Thoracic aorta (tissue), 2 donors: ENCODE measurements at regions not wholly inside any gene's neighbourhood (a gene's known extent, or its start where the extent isn't known, plus 50 kb on each side); places are given as distances from the start of the nearest gene placed in this dataset.
"Not testable (repeated sequence)": the region's sequence is repeated elsewhere in the genome, so short reads cannot be mapped to it uniquely, and the experiment has no call there.

Source experiments
- ATAC-seq: fragments of 150-250 bp; one replicate; pipeline ENCODE4 v1.8.0; 2017; ENCODE audit warnings: low read depth; ENCODE audit not compliant: insufficient number of reproducible peaks, low FRiP score
- DNase-seq: peaks from one replicate; pipeline ENCODE4 v3.0.0-alpha.2; 2020; ENCODE audit warnings: low spot score
- H3K27ac ChIP-seq, 2 donors: fragments of 200-600 bp; sonication (generic); 1 replicate in 1 of 2; 2 replicates in 1 of 2; pipeline ENCODE4 v1.5.1; 2016; ENCODE audit warnings: mild to moderate bottlenecking in 2 of 2, moderate library complexity in 2 of 2
- H3K27me3 ChIP-seq: fragments of 200-600 bp; sonication (generic); replicated peaks from 2 replicates; pipeline ENCODE4 v1.6.0; 2016; ENCODE audit warnings: mild to moderate bottlenecking; ENCODE audit not compliant: insufficient read depth
- H3K36me3 ChIP-seq: fragments of 200-600 bp; sonication (generic); one replicate; pipeline ENCODE4 v1.5.1; 2016
- H3K4me1 ChIP-seq, 2 donors: fragments of 200-600 bp; sonication (generic); 1 replicate in 1 of 2; 2 replicates in 1 of 2; pipeline versions ENCODE4 v1.5.1 to v1.6.0; 2016; ENCODE audit warnings: low read depth in 2 of 2, mild to moderate bottlenecking in 1 of 2; ENCODE audit not compliant: control insufficient read depth in 1 of 2
- H3K4me3 ChIP-seq: fragments of 200-600 bp; sonication (generic); 2 replicates; pipeline ENCODE4 v1.5.1; 2016; ENCODE audit warnings: mild to moderate bottlenecking
- H3K9me3 ChIP-seq: fragments of 200-600 bp; sonication (generic); 2 replicates; pipeline ENCODE4 v1.5.1; 2016
- TF ChIP-seq, protein P1 (sequence below): fragments of 200-600 bp; sonication (generic); IDR thresholded peaks from one replicate; pipeline ENCODE4 v1.5.1; 2019; ENCODE audit warnings: antibody characterized with exemption

DNA sequence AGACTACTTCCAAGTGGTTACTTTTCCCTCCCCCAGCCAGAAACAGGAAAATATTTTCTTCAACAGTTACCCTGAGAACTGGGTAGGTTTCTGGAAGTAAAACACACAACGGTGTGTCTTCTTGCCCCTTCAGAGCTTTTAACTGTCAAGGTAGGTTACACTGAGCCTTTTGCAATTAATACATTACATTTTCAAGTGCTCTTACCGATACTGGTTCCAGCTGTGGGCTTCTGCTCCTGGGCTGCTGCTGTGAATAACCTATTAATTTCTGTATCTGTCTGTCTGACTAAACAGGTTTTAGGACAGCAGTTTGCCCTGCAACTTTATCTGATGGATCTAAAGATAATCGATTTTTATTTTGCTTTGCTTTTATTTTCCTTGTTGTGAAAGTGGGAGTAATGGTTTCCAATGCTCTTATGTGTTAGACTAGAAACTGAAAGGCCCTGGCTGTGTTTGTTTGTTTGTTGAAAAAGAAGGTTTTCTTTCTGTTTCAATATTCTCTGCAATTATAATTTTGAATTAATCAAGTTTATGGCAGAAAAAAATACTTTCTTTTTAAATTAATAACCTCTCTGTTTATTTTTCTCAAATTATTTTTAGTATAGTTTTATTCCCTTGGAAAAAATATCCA lies 196.7 kb upstream of the SLITRK6 start:
- no peak for DNase-seq
- Histone ChIP-seq H3K27me3 (no peaks in the 10 kb centered on the region), H3K9me3 (no peaks in the 10 kb centered on the region), H3K36me3 (no peaks in the 10 kb centered on the region), H3K4me1 (no peaks in the 10 kb centered on the region), H3K4me3 (no peak overlapping the region), H3K27ac (no peak overlapping the region)
- no peak for ATAC-seq
- TF ChIP-seq, protein P1, sequence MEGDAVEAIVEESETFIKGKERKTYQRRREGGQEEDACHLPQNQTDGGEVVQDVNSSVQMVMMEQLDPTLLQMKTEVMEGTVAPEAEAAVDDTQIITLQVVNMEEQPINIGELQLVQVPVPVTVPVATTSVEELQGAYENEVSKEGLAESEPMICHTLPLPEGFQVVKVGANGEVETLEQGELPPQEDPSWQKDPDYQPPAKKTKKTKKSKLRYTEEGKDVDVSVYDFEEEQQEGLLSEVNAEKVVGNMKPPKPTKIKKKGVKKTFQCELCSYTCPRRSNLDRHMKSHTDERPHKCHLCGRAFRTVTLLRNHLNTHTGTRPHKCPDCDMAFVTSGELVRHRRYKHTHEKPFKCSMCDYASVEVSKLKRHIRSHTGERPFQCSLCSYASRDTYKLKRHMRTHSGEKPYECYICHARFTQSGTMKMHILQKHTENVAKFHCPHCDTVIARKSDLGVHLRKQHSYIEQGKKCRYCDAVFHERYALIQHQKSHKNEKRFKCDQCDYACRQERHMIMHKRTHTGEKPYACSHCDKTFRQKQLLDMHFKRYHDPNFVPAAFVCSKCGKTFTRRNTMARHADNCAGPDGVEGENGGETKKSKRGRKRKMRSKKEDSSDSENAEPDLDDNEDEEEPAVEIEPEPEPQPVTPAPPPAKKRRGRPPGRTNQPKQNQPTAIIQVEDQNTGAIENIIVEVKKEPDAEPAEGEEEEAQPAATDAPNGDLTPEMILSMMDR = no peak

GRCh38 chr13:85993567-85993966 lies 194.3 kb upstream of the SLITRK6 start:
- TF ChIP-seq, protein P1 = no peak

DNA sequence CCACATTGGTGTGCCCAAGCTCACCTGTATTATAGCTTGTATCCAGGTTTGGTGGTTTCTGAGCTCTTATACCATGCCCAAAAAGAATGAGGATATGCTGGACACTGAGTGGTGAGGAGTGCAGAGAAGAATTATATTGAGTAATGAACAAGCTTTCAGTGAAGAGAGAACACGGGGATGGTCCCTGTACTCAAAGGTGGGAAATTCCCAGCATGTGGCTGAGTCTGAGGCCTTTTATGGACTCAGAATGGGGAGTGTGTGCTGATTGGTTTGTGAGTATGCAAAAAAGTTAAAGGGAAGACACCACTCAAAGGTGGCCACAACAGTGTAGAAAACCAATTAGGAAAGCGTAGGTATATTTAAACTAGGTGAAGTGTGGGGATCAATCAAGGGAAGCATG lies 191.2 kb upstream of the SLITRK6 start:
- Histone ChIP-seq H3K4me3 (no peak overlapping the region), H3K27me3 (no peaks in the 10 kb centered on the region), H3K9me3 (no peaks in the 10 kb centered on the region), H3K27ac (no peak overlapping the region), H3K36me3 (no peaks in the 10 kb centered on the region), H3K4me1 (no peaks in the 10 kb centered on the region)
- DNase-seq = no peak
- TF ChIP-seq, protein P1 = no peak
- no peak for ATAC-seq

More at GRCh38 chr13:85993567-85993966, 194.3 kb upstream of the SLITRK6 start:
- Histone ChIP-seq H3K4me1 (no peaks in the 10 kb centered on the region), H3K36me3 (no peaks in the 10 kb centered on the region), H3K27ac (no peak overlapping the region), H3K4me3 (no peak overlapping the region), H3K27me3 (no peaks in the 10 kb centered on the region), H3K9me3 (no peaks in the 10 kb centered on the region)
- ATAC-seq (no peak), DNase-seq (no peak)

DNA sequence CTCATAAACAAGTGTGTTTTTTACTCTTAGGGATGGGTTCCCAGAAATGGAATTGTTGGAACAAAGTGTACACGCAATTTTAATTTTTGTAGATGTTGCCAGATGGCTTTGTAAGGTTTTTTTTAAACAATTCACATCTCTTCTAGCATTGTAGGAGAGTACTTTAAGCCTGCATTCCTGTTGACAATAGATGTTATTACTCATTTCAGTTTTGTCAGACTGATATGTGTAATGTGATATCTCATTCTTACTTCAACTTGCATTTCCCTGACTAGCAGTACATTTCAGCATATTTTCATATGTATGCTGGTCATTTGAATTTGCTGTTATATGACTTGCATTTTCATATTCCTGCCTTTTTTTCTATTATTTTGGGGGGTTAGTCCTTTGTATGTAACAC lies 186.6 kb upstream of the SLITRK6 start:
- no peak for DNase-seq
- Histone ChIP-seq H3K9me3 (no peaks in the 10 kb centered on the region), H3K27me3 (no peaks in the 10 kb centered on the region), H3K36me3 (no peaks in the 10 kb centered on the region), H3K27ac (no peak overlapping the region), H3K4me3 (no peak overlapping the region), H3K4me1 (no peaks in the 10 kb centered on the region)
- TF ChIP-seq, protein P1 = no peak
- ATAC-seq = no peak

- no peaks in the 10 kb centered on the region for H3K27me3 ChIP-seq
- no peaks in the 10 kb centered on the region for H3K36me3 ChIP-seq
- no peaks in the 10 kb centered on the region for H3K4me1 ChIP-seq
- ATAC-seq (no peak), DNase-seq (no peak)
- no peaks in the 10 kb centered on the region for H3K9me3 ChIP-seq
- H3K4me3 ChIP-seq = no peak overlapping the region
- TF ChIP-seq, protein P1 = no peak
- H3K27ac ChIP-seq = no peak overlapping the region
These were observed 182.9 kb upstream of the SLITRK6 start for GRCh38 chr13:85982102-85982501.

GRCh38 chr13:85980447-85980846 lies 181.2 kb upstream of the SLITRK6 start:
- H3K4me1 ChIP-seq, DNase-seq, H3K27me3 ChIP-seq, ATAC-seq, H3K27ac ChIP-seq, H3K4me3 ChIP-seq, H3K36me3 ChIP-seq, H3K9me3 ChIP-seq: not testable (repeated sequence)
